K562 (cell line): ENCODE measurements at regions not wholly inside any gene's neighbourhood (a gene's known extent, or its start where the extent isn't known, plus 50 kb on each side); places are given as distances from the start of the nearest gene placed in this dataset.

Source experiments
- ATAC-seq: fragments of 200-7000 bp; cut with Tn5 transposase; 3 replicates; pipeline ENCODE4 v1.9.1; 2020; ENCODE audit warnings: moderate library complexity
- BruUV-seq: library from RNA; stranded (reverse); fragments of 400-500 nt; replicated peaks from 2 replicates; lab custom pipeline; 2021; lab: Mats Ljungman, UMichigan
- CTCF ChIA-PET: fragments of 300-600 bp; formaldehyde crosslinking; extraction: SDS; loops from one replicate; lab custom pipeline; 2021; ENCODE audit warnings: low intra/inter-chr PET ratio; lab: Yijun Ruan, JAX
- POLR2A ChIA-PET: fragments of 300-600, 350-650 bp; sonication (Branson Sonifier 250); formaldehyde crosslinking; extraction: SDS; loops from one replicate; lab custom pipeline; 2021; ENCODE audit warnings: antibody characterized with exemption, inconsistent platforms; lab: Yijun Ruan, JAX
- DNase-seq, 4 experiments: peaks; one replicate each; pipeline versions ENCODE4 v3.0.0 to v3.0.0-alpha.2; 2011 to 2018; ENCODE audit warnings: low spot score in 3 of 4, mixed read lengths in 3 of 4; ENCODE audit errors: extremely low read depth in 1 of 4
- FAIRE-seq: peaks from 2 replicates; lab custom pipeline; 2011; peaks lifted over from hg19 to GRCh38; lab: Jason Lieb, UNC
- H2AFZ ChIP-seq: 2 replicates; pipeline ENCODE4 v1.6.0; 2011; ENCODE audit warnings: low read depth, low read length, control low read depth, inconsistent platforms
- H3K27ac ChIP-seq: fragments of 200-600 bp; 3 replicates; pipeline ENCODE4 v1.8.0; 2011; ENCODE audit warnings: low read depth, mild to moderate bottlenecking, control low read depth, inconsistent platforms, low read length, moderate library complexity, mixed read lengths; ENCODE audit errors: extremely low read depth
- H3K27me3 ChIP-seq, 2 experiments: fragments of 300-600 bp in 1 of 2; 2 replicates in 1 of 2; 3 replicates in 1 of 2; pipeline versions ENCODE4 v1.6.0 to v1.8.0; 2011; ENCODE audit warnings: inconsistent platforms in 2 of 2, low read length in 2 of 2, mild to moderate bottlenecking in 1 of 2, mixed read lengths in 1 of 2, moderate library complexity in 1 of 2; ENCODE audit not compliant: control insufficient read depth in 2 of 2, insufficient read depth in 2 of 2
- H3K36me3 ChIP-seq: fragments of 300-600 bp; 3 replicates; pipeline ENCODE4 v1.8.0; 2011; ENCODE audit warnings: mild to moderate bottlenecking, low read length, inconsistent platforms; ENCODE audit not compliant: control insufficient read depth, insufficient read depth
- H3K4me1 ChIP-seq, 2 experiments: fragments of 200-600 bp in 1 of 2; replicated peaks in 1 of 2; 2 replicates in 1 of 2; 3 replicates in 1 of 2; pipeline versions ENCODE4 v1.5.1 to v1.8.0; 2011; ENCODE audit warnings: inconsistent platforms in 2 of 2, low read length in 2 of 2, mild to moderate bottlenecking in 1 of 2, mixed read lengths in 1 of 2, moderate library complexity in 1 of 2; ENCODE audit not compliant: control insufficient read depth in 2 of 2, insufficient read depth in 2 of 2
- H3K4me2 ChIP-seq: 2 replicates; pipeline ENCODE4 v1.6.1; 2011; ENCODE audit warnings: low read length, control low read depth, inconsistent platforms, mixed read lengths; ENCODE audit not compliant: insufficient read depth
- H3K4me3 ChIP-seq: fragments of 200-600 bp; sonication (generic), shearing (Covaris generic); 2 replicates; pipeline ENCODE4 v1.5.1; 2016; ENCODE audit warnings: control low read depth, inconsistent platforms
- H3K79me2 ChIP-seq: fragments of 200-600 bp; 3 replicates; pipeline ENCODE4 v1.8.0; 2011; ENCODE audit warnings: low read length, inconsistent platforms; ENCODE audit not compliant: control insufficient read depth, insufficient read depth
- H3K9ac ChIP-seq, 2 experiments: 2 replicates each; pipeline versions ENCODE4 v1.6.0 to v1.6.1; 2011; ENCODE audit warnings: low read depth in 2 of 2, low read length in 2 of 2, control low read depth in 1 of 2, inconsistent platforms in 1 of 2, mild to moderate bottlenecking in 1 of 2, mixed read lengths in 1 of 2; ENCODE audit not compliant: insufficient read depth in 1 of 2
- H3K9me1 ChIP-seq: one replicate; pipeline ENCODE4 v1.6.0; 2011; ENCODE audit warnings: inconsistent platforms, mild to moderate bottlenecking, low read length, moderate library complexity; ENCODE audit not compliant: control insufficient read depth, insufficient read depth
- H3K9me3 ChIP-seq: replicated peaks from 2 replicates; pipeline ENCODE4 v1.5.1; 2011; ENCODE audit warnings: low read depth, low read length, inconsistent platforms; ENCODE audit not compliant: control insufficient read depth, insufficient read depth
- H4K20me1 ChIP-seq: replicated peaks from 2 replicates; pipeline ENCODE4 v1.6.1; 2011; ENCODE audit warnings: low read length, inconsistent platforms, mixed read lengths; ENCODE audit not compliant: control insufficient read depth, insufficient read depth
- BRCA1 ChIP-seq, 2 experiments: fragments of 450-650 bp in 1 of 2; sonication (generic) in 1 of 2; formaldehyde crosslinking in 1 of 2; IDR thresholded peaks; 2 replicates each; pipeline versions ENCODE4 v1.5.0 to v1.6.1; 2017 to 2020; ENCODE audit warnings: mild to moderate bottlenecking in 1 of 2, missing genetic modification reagents in 1 of 2
- DMBX1 ChIP-seq: fragments of 250-450 bp; sonication (Bioruptor Pico); IDR thresholded peaks from 2 replicates; pipeline ENCODE4 v1.8.0; 2022; ENCODE audit warnings: inconsistent platforms, mild to moderate bottlenecking, moderate library complexity, borderline replicate concordance
- DPF2 ChIP-seq: fragments of 450-650 bp; IDR thresholded peaks from 2 replicates; pipeline ENCODE4 v1.6.1; 2016
- GMEB1 ChIP-seq: fragments of 250-450 bp; sonication (Bioruptor Pico); IDR thresholded peaks from 2 replicates; pipeline ENCODE4 v1.4.0; 2020; ENCODE audit warnings: mild to moderate bottlenecking
- JUNB ChIP-seq: fragments of 450-650 bp; formaldehyde crosslinking; conservative IDR thresholded peaks from 2 replicates; pipeline ENCODE4 v1.4.0; 2020; ENCODE audit warnings: mild to moderate bottlenecking
- KAT8 ChIP-seq: fragments of 450-650 bp; IDR thresholded peaks from 2 replicates; pipeline ENCODE4 v1.6.1; 2016; ENCODE audit warnings: low read depth, mild to moderate bottlenecking
- KLF16 ChIP-seq: IDR thresholded peaks from 2 replicates; pipeline ENCODE4 v1.6.1; 2016; ENCODE audit warnings: antibody characterized with exemption
- POLR2AphosphoS5 ChIP-seq: IDR thresholded peaks from 2 replicates; pipeline ENCODE4 v1.6.1; 2011; ENCODE audit warnings: mild to moderate bottlenecking, low read depth, low read length, moderate library complexity; ENCODE audit not compliant: control insufficient read depth, insufficient read depth
- ZNF277 ChIP-seq: fragments of 250-450 bp; sonication (Bioruptor Pico); IDR thresholded peaks from 2 replicates; pipeline ENCODE4 v1.8.0; 2022; ENCODE audit warnings: inconsistent platforms, mild to moderate bottlenecking, moderate library complexity, borderline replicate concordance
- ZNF354B ChIP-seq: fragments of 250-450 bp; sonication (Bioruptor Pico); IDR thresholded peaks from 2 replicates; pipeline ENCODE4 v1.4.0; 2020
- ZNF407 ChIP-seq: fragments of 450-650 bp; IDR thresholded peaks from 2 replicates; pipeline ENCODE4 v1.6.1; 2016; ENCODE audit warnings: low read depth
- ZNF436 ChIP-seq: fragments of 250-450, 450-650 bp; sonication (Bioruptor Pico); formaldehyde crosslinking; IDR thresholded peaks from 2 replicates; pipeline ENCODE4 v1.7.0; 2020; ENCODE audit warnings: mild to moderate bottlenecking
- ZNF444 ChIP-seq: fragments of 250-450 bp; sonication (Bioruptor Pico); IDR thresholded peaks from 2 replicates; pipeline ENCODE4 v1.4.0; 2020; ENCODE audit warnings: mild to moderate bottlenecking, moderate library complexity
- in situ Hi-C: fragments of 300-500 bp; cut with MboI; formaldehyde crosslinking; loops from 4 replicates; pipeline ENCODE4 v1.15.0; 2018; ENCODE audit warnings: inconsistent platforms, mixed read lengths
- intact Hi-C: fragments of 100-400 bp; cut with micrococcal nuclease; formaldehyde crosslinking; loops from 2 replicates; pipeline ENCODE4 v1.14.2; 2022

- H3K9ac ChIP-seq = no peak overlapping the region
- no peaks in the 10 kb centered on the region for H3K27me3 ChIP-seq
- no peaks in the 10 kb centered on the region for H3K9me3 ChIP-seq
- no peak overlapping the region for H2AFZ ChIP-seq
- in situ Hi-C loops = no loop called here
- POLR2A ChIA-PET = interaction anchor here (0.7 kb wide), 1 partner anchor 12 kb away, joined by 3 read pairs; no protein-coding TSS in a partner anchor
- H3K9me1 ChIP-seq = no peaks in the 10 kb centered on the region
- DNase-seq (no peak), FAIRE-seq (no peak), ATAC-seq (no peak)
- intact Hi-C loops = no loop called here
- BruUV-seq = no TSS peak
- no peaks in the 10 kb centered on the region for H4K20me1 ChIP-seq
- H3K36me3 ChIP-seq = no peaks in the 10 kb centered on the region
- no peak overlapping the region for H3K27ac ChIP-seq
- H3K4me1 ChIP-seq = peaks cover 0 to 4% of the 10 kb centered on the region in 2 experiments; a peak in 1 of 5 replicates
- H3K79me2 ChIP-seq = no peaks in the 10 kb centered on the region
- H3K4me2 ChIP-seq = no peak overlapping the region
- CTCF ChIA-PET = no interaction called here
- H3K4me3 ChIP-seq = no peak overlapping the region
- no peak for TF ChIP-seq ZNF444 (CRISPR knock-in tag)
- TF ChIP-seq KLF16 = no peak
- TF ChIP-seq GMEB1 = no peak
- TF ChIP-seq DPF2 = no peak
- no peak for TF ChIP-seq DMBX1 (CRISPR knock-in tag)
- TF ChIP-seq KAT8 = no peak
- no peak for TF ChIP-seq ZNF436 (CRISPR knock-in tag)
- TF ChIP-seq JUNB (CRISPR knock-in tag) = no peak
- TF ChIP-seq ZNF277 (CRISPR knock-in tag) = no peak
- TF ChIP-seq ZNF354B (CRISPR knock-in tag) = no peak
- TF ChIP-seq BRCA1 (IDR thresholded peaks at IDR 0.05) = no peak
- no peak for TF ChIP-seq BRCA1 (CRISPR knock-in tag; IDR thresholded peaks at IDR 0.05)
- no peak for TF ChIP-seq ZNF407
- no peak for TF ChIP-seq POLR2AphosphoS5
Measured at GRCh38 chr4:108272986-108273385, 104.3 kb upstream of the LEF1 start.
